B cell (primary cell): ENCODE measurements at regions not wholly inside any gene's neighbourhood (a gene's known extent, or its start where the extent isn't known, plus 50 kb on each side); places are given as distances from the start of the nearest gene placed in this dataset.

Source experiments
- CTCF ChIP-seq: fragments of 200-600 bp; IDR thresholded peaks from one replicate; pipeline ENCODE4 v1.8.0; 2022; ENCODE audit warnings: antibody characterized with exemption, mild to moderate bottlenecking
- EZH2 ChIP-seq: IDR thresholded peaks from 2 replicates; pipeline ENCODE4 v1.6.1; 2012; ENCODE audit warnings: borderline replicate concordance, low read depth, mild to moderate bottlenecking, moderate library complexity, low read length; ENCODE audit not compliant: insufficient read depth, poor library complexity, severe bottlenecking

- TF ChIP-seq CTCF (no peak), EZH2 (no peak)
Measured at GRCh38 chr3:57009802-57010201, 50.7 kb upstream of the SPATA12 start.
